ENCODE measurements at regions not wholly inside any gene's neighbourhood (a gene's known extent, or its start where the extent isn't known, plus 50 kb on each side); places are given as distances from the start of the nearest gene placed in this dataset.

- TF ChIP-seq CTCF (IDR thresholded peaks at IDR 0.05), result no peak
- TF ChIP-seq POLR2A (IDR thresholded peaks at IDR 0.05), result no peak
- no peak for TF ChIP-seq EP300 (IDR thresholded peaks at IDR 0.05)
Measured at GRCh38 chr6:98717988-98718387, 116.4 kb upstream of the POU3F2 start.
